LoVo (cell line): ENCODE measurements at regions not wholly inside any gene's neighbourhood (a gene's known extent, or its start where the extent isn't known, plus 50 kb on each side); places are given as distances from the start of the nearest gene placed in this dataset.
A peak's percentile ranks its signal among the peaks of the same experiment; 100 is the strongest.
"Not testable (repeated sequence)": the region's sequence is repeated elsewhere in the genome, so short reads cannot be mapped to it uniquely, and the experiment has no call there.

ENCODE experiments used
- DNase-seq: peaks from one replicate; pipeline ENCODE4 v3.0.0-alpha.2; 2016; ENCODE audit warnings: low spot score

DNA sequence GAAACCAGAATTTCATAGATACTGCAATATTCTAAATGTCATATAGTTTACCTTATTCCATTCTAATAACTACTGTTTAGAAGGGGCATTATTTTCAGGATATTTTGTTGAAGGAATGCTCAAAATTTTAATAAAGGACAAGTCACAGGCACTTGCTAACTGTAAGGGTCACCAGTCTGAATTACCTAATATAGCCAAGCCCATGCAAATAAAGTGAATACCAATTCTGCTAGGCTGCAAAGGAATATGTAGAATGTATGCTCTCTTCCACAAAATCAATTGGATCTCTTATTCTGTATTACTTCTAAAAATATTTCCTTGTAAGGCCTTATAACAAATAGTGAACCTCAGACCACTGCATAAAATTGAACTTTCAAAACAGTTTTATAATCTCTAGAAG lies 52.3 kb upstream of the FAT4 start:
- no peak for DNase-seq

DNA sequence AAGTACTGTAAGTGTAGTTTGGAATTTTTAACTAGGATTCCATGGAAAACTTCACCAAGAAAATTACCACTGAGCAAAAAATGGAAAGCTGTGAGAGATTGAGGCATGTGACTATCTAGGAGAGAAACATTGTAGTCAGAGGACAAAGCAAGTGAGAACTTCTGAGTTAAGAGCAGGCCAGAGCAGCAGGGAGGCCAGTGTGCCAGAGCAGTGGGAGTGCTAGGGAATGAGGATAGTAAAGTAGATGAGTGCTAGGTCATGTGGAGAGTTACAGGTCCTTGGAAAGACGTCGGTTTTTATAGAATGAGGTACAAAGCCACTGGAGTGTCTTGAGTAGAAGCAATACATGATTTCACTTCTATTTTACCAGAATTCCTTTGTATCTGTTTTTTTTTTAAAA lies 52.7 kb upstream of the FAT4 start:
- no peak for DNase-seq

DNA sequence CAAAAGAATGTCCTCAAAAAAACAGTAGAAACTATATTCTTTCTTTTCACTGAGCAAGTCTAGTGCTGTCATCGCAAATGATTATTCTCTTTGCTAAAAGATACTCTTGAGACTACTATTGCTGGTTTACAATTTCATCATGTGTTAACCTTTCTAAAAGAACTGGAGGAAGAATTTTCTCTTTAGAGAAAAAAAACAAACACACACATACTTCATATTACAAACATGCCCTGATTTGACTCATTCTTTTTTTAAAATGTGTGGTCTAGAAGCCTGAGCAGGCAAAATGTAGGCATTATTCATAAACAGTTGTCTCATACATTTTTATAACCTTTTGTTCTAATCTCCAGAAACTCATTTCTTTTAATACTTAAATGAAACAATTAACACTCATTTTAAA lies 60.6 kb upstream of the FAT4 start:
- DNase-seq: no peak

DNA sequence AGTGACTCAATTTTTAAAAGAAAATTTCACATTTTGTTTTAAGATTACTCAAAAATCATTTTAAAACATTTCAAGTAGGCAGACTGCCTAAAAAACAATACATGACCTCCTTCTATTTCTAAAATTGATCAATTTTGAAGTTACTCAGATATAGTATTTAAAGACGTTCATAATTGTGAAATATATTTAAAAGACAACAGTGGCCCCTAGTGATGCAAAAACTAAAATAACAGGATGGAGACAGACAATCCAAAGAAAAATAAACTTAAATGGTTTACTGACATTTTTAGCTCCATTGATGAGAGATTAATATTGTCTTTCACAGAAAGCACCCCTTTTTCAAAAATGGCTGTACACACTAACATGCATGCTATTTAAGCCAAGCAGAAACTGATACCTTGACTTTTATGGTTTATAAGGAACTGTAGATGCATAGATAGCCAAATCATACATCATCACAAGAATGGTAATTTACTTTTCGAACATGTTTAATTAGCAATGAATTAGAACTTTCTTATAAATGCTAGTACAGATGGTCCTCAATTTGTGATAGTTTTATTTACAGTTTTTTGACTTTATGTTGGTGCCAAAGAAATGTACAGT lies 69.8 kb upstream of the FAT4 start:
- DNase-seq: peak; percentile 4

DNA sequence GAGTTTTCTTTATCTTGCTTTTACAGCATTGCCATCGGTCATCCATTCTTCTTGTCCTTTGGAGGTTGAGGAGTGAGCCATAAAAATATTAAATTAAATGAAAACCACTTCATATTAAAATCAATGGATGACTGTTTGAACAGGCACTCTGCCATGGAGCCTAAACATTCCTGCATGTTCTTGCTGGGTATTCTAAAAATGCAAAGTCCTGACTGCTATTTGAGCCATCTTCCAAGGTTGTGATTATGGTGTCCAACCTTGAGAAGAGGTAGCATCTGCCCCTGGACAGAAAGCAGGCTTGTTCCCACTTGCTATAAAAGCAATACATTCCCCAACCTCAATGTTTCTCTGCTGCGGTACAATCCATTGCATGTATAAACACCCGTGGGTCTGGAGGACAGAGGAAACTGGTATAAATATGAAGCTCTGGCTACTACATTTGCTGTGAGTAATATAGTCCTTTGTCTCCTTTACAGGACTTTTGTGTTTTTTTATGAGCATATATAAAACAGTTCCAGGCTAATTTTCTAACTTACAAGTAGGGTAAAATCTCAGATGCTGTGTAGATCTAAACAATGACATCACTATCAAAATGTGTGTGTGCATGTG lies 70.9 kb upstream of the FAT4 start:
- DNase-seq: no peak

DNA sequence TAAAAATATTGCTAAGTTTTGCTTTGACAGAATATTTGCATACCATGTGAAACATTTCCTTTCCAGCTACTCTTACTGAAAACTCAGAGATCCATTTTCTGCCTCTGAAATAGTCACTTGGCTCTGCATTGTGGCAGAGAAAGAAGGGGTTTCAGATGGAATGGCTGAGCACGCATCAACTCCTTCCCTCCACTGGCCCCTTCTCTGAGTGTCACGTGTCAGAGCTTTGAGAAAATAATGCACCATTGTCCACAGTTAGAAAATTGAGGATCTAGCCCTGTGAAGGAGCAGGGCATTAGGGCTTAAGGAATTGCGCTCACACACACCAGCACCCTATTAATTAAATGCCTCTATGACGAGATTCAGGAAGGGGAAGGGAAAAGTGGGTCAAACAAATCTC lies 78.8 kb upstream of the FAT4 start:
- DNase-seq: no peak

DNA sequence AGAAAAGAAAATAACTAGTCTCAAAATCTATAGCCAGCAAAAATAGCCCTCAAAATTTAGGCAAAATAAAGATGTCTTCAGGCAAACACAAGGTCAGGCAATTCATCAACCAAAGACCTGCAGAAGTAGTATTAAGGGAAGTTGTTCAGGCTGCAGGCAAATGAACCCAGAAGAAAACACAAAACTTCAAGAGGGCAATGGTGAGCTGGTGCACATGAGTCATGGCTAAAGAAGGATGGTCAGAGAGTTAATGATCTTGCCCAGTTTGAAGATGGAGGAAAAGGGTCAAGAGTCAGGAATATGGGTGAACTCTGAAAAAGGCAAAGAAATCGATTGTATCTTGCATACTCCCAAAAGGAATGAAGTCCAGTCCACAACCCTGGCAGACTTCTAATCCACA lies 83.1 kb upstream of the FAT4 start:
- no peak for DNase-seq

DNA sequence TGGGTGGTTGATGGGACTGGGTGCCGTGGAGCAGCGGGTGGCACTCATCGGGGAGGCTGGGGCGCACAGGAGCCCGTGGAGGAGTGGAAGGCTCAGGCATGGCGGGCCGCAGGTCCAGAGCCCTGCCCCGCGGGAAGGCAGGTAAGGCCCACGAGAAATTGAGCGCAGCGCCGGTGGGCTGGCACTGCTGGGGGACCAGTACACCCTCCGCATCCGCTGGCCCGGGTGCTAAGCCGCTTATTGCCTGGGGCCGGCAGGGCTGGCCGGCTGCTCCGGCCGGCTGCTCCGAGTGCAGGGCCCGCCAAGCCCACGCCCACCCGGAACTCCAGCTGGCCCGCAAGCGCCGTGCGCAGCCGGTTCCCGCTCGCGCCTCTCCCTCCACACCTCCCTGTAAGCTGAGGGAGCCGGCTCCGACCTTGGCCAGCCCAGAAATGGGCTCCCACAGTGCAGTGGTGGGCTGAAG lies 85.1 kb upstream of the FAT4 start:
- DNase-seq: no peak

DNA sequence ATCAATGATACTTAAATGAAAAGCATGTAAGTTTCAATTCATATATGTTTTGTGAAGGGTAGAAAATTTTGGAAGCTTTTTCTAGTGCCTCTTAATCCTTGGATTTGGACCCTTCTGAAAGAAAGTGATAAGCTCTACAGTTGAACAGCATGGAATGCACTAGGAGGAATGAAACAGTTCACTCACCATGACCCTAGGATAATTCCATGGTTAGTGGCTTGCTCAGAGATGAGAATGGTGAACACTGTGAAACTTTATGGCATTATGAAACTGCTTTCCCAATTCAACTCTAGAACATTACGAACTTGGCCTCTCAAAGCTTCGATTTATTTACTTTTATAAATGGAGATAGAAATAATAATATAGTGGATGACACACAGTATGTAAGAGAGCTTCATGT lies 88.9 kb upstream of the FAT4 start:
- no peak for DNase-seq

DNA sequence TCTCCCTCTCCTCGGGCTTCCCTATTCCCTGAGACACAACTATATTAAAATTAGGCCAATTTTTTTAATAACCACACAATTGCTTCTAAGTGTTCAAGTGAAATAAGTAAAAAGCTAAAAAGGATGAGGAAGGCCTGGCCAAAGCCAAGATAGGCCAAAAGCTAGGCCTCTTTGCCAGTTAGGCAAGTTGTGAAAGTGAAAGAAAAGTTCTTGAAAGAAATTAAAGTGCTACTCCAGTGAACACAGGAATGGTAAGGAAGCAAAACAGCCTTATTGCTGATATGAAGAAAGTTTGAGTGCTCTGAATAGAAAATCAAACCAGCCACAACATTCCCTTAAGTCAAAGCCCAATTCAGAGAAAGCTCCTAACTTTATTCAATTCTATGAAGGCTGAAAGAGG lies 114.2 kb upstream of the FAT4 start:
- DNase-seq: no peak

DNA sequence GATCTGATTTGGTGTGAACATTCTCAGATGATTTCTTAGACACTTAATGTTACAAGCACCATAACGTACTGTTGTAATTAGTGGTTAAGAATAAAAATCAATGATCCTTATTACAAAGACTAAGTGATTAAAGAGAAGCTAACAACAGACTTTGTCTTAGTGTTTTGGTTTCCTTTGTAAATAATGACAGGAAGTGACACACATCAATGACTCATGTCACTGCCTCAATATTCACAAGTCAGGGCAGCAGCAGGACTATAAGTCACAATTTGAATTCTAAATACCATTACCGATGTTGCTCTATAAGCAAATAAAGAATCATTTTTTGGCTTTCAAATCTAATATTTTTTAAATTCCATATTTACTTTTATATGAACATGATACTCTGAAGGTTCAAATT lies 115.8 kb upstream of the FAT4 start:
- DNase-seq: peak; percentile 11

DNA sequence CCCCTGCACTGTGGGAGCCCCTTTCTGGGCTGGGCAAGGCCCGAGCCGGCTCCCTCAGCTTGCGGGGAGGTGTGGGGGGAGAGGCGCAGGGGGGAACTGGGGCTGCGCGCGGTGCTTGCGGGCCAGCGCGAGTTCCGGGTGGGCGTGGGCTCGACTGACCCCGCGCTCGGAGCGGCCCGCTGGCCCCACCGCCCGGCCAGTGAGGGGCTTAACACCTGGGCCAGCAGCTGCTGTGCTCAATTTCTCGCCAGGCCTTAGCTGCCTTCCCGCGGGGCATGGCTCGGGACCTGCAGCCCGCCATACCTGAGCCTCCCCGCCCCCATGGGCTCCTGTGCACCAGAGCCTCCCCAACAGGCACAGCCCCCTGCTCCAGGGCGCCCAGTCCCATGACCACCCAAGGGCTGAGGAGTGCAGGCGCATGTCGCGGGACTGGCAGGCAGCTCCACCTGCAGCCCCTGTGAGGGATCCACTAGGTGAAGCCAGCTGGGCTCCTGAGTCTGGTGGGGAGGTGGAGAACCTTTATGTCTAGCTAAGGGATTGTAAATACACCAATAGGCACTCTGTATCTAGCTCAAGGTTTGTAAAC lies 122.8 kb upstream of the FAT4 start:
- not testable (repeated sequence) for DNase-seq

DNA sequence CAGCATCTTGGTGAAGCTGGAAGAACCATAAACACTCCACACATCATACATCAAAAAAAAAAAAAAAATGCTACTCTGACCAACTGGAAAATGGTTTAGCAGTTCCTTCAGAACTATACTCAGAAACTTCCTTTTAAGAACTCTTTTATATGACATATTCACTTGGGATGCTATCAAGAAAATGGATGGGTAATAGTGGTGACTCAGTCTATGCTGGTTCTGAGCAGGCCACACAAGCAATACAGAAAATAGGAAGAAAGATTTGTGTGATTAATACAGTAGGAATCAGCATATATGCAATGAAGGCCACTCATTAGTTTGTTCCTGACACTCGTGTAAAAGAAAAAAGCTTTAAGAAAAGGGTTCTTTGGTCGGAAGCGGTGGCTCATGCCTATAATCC lies 123.5 kb upstream of the FAT4 start:
- no peak for DNase-seq

DNA sequence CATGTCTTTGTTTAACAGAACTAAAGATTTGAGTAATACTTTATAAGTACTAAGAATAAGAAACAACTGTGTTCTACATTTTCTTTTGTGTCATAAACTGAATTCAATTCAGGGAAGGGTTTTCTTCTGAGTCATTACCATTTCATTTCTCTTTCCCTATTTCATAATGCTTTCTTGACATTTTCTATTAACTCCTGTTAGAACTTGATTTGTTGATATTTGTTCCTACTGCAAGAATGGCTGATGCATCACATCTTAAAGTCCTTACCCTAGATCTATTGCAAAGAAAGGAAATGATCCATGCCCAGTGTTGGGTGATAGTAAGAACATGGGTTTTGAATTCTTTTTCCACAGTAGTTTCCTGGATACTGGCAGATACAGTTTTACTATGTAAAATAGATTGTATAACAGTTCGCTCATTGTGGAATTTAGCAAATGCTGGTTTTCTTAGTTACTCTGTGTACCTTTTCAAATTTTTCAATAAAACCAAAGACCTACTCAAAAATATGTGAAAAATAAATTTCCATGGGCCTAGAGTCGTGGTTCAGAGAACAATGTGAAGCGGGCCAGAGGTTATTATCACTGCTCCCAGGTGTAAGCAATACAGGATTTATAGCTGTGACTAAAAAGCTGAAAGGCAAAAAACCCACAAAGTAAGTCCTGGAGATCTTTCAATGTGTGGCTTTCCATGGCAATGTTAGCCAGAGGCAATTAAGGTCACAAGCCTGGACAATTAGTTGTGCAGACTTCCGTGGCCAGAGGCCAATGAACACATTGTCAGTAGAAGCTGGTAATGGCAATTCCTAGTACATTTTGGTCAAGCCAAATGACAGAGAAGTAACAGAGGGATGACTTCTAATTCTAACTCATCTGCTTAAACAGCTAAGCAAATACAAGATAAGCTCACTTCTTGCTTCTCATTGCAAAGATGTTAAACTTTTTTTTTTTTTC lies 127.3 kb upstream of the FAT4 start:
- DNase-seq: no peak

DNA sequence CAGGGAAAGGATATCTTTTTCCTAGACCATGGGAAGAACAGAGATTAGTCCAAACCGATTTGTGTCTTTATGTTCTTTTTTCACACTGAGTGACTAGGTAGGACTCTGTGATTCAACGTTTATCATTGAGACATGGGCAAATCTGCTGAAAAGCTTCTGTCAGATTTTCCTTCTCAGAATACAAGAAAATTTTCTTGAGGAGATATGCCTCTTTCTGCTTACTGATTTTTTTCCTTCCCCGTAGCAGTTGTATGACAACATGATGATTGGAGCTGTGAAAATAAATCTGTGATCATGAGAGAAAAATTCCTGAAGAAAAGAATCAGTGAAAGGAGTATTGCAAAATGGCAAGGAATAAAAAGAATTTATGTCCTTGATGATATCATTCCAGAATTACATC lies 130.6 kb upstream of the FAT4 start:
- DNase-seq: no peak

DNA sequence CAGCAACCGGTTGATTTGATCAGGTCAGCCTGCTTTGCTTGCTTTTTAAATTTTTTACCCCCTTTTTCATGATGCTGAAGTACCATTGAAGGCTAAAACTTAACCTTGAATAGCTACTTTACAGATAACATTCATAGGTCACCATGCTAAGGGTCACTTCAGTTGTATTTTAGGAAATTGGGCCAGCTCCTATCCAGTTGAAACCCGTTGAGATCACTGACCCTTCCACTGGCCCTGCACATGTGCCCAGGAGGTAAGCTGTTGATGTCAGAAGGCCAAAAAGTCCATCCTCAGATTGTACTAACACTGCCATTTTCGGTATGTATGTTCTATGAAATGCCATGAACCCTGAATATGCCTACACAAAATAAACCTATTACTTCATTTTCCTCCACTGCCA lies 133.0 kb upstream of the FAT4 start:
- DNase-seq: no peak

DNA sequence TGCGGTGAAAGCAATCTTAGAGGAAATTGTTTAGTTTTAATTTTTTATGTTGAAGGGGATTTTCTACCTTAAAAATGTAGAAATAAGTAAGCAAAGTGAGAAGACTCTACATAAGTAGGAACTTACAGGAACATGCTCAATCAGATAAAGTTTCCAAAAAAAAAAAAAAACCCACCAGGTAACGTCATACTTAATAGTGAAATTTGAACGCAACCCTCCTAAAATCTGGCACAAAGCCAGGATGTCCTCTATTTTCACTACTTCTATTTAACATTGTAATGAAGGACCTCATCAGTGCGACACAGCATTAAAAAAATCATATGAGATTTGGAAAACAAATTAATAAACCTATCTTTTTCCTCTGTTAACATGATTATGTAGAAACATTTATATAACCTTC lies 135.0 kb upstream of the FAT4 start:
- no peak for DNase-seq

DNA sequence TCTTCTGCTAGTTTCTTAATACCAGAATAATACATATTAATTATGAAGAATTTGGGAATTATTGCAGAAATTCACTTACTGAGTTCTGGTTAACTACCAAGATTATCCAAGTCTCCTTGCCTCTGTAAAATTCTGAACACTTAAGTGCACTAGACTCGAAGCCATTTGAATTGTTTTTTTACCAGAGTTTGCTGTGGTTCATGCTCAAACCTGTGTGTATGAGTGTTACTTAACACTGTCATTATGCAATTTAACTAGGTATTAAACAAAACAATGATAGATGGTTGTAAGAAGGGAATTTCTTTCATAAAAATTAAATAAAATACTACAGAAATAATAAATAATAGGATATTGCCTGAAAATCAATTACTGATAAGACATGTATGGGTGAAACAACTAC lies 145.6 kb upstream of the FAT4 start:
- no peak for DNase-seq

DNA sequence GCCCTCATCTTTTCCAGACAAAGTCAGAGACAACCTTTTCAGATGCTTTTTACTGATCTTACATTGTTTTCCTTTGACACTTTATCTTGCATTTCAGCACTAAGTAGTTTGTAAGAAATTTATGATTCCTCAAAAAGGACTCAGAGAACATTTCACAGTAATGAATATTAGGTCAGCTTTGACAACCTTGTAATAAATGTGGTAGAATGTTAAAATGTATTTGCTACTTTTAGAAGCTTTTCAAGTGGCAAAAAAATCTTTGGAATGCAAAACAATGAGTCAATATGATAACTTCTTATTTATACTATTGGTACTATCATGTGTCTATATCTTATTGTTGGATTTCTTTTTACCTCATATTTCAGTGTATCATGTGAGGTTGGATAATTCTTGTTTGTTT lies 146.2 kb upstream of the FAT4 start:
- no peak for DNase-seq

DNA sequence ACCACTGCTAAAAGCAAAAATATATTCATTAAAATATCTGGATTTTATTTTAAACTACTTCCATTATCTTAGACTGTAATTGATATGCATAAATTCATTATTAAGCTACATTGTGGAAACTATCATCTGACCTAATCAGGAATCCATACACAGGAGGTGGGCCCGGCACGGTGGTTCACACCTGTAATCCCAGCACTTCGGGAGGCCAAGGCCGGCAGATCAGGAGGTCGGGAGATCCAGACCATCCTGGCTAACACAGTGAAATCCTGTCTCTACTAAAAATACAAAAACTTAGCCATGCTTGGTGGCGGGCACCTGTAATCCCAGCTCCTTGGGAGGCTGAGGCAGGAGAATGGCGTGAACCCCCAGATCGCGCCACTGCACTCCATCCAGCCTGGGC lies 148.7 kb upstream of the FAT4 start:
- DNase-seq: not testable (repeated sequence)

DNA sequence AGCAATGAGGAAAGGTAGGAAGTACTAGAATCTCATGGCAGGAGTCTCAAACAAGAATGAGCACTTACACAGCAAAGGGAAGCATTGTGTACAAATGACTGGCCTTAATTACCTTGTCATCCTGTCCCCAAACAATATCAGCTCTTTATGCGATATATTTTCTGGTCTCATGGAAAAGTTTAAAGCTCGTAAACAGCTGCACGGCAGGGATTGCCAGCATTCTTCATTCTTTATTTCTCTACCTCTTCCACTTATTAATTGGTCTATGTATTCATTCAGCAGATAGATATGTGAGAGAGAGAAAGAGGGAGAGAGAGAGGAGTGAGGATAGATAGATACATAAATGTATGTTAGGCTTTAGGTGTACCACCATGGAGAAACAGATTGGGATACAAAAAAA lies 155.8 kb upstream of the FAT4 start:
- DNase-seq: no peak

DNA sequence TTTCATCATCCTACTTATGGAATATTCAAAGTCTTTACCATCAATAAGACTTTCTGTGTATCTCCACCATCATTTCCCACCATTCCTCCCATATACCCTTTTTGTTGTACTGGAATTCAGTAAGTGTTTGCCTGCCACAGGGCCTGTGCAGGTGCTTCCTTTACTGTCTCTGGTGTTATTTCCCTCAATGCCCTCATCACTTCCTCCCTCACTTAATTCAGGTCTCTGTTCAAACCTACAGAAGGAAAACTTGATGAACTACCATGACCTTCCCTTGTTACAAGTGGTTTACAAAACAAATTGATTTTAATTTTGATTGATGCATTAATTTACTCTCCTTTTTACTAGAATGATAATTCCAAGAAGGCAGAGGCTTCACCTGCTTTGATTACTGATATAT lies 159.5 kb upstream of the FAT4 start:
- DNase-seq: no peak

DNA sequence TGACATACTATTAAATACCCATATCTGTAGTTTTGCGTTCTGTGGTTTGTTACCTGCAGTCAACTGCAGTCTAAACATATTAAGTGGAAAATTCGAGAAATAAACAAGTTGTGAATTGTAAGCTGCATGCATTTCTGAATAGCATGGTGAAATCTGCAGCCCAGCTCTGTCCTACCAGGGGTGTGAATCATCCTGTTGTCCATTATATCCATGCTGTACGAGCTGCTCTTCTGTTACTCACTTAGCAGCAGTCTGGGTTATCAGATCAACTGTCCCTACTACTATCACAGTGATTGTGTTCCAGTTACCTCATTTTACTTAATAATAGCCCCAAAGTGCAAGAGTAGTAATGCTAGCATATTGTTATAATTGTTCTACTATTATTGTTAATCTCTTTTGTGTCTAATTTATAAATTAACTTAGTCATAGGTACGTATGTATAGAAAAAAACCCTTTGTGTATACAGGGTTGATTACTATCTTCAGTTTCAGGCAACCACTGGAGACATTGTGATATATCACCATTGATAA lies 173.7 kb upstream of the FAT4 start:
- no peak for DNase-seq
